GM19467 (cell line): ENCODE measurements at regions not wholly inside any gene's neighbourhood (a gene's known extent, or its start where the extent isn't known, plus 50 kb on each side); places are given as distances from the start of the nearest gene placed in this dataset.
"Not testable (repeated sequence)": the region's sequence is repeated elsewhere in the genome, so short reads cannot be mapped to it uniquely, and the experiment has no call there.

Source experiments
- ATAC-seq: cut with Tn5 transposase; IDR thresholded peaks from one replicate; pipeline ENCODE4 v1.9.1; 2021; ENCODE audit warnings: mild to moderate bottlenecking, moderate library complexity; ENCODE audit not compliant: unreplicated experiment

DNA sequence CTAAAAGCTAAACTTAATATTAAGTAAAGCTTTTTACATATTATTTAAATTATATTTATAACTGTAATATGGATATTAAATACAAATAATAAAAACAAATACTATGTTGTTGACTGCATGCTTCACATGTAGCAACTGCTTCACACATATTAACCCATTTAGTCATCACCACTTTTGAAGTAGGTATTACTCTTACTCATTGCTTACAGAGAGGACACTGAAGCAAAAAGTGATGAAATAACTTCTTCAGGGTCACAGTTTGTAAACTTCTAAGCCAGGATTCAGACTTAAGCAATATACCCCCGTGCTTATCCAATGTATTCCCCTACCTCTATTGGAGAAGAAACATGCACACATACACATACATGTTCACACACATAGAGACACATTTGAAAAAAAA is 166.6 kb downstream of the DKK2 start:
- no peak for ATAC-seq

DNA sequence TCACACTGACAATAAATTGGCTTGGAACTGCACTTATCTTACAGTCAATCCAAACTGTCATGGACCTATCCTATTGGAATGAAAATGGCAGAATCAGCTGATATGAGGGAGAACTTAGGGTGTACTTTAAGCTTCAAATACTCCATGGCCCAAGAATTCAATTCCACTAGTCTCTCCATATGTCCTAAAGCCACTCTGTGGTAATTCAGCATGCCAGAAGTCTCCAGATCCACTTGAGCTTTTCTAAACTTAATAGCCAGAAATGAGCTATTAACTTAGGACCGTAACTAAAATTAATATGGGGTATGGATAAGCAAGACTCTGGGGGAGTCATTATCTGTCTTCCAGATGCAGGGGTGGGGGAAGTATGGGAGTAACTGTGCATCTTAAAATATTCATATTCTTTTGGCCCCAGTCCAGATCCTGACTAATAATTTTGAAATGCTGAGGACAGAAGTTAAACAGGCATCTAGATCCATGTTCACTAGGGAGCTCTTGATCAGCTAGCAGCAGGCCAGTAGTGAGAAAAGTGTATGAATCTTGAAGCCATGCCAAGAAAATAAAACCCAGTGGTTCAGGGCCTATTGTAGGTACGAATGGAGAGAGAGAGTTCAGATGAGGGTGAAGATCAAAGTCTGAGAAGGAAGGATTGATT is 167.6 kb downstream of the DKK2 start:
- no peak for ATAC-seq

DNA sequence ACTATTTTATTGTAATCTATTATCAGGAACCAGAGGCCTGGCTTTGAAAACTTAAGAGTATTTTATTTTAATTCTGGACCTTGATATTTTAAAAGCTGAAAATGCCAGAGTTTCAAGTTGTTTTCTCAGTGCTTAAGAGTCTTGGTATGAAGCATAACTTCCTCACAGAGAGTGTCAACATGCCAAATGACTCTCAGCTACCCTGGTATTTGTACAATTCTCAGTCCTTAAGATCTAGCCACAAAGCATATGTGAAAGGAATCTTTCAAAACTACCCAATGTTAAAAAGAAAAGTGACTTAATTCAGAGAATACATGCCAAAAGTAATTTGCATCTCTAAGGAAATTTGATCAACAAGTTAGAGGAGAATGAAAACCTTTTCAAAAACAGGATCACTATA is 171.9 kb downstream of the DKK2 start:
- no peak for ATAC-seq

DNA sequence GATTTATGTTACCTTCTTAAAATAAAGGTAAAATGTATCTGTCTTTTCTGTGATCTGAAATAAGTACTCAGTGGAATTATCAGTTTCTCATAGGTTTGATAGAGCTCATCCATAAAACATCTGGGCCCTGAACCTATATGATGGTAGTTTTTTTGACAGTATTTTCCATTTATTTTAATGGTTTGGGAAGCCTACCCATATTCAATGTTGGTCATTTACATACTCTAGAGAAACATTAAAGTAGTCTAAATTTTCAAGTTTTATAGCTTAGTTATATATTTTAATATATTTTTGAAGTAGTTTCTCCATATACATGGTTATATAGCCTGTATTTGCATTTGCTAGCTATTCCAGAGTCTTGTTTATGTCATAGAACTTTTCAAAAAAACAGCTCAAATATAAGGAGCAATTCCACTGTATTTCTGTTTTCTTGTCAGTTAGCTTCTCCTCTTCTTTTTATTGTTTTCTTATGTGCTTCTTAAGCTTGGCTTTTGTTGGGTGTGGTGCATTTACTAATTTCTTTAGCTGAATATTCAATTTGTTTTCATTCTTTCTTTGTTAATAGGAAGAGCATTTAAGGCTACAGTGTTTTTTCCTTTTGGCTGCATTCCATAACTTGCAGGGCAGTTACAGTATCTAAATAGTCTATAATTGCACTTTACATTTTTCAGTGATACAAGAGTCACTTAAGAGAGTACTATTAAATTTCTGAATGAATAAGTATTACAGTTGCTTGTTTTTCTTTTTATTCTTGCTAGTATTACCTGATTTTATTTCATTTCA is 181.4 kb downstream of the DKK2 start:
- no peak for ATAC-seq

DNA sequence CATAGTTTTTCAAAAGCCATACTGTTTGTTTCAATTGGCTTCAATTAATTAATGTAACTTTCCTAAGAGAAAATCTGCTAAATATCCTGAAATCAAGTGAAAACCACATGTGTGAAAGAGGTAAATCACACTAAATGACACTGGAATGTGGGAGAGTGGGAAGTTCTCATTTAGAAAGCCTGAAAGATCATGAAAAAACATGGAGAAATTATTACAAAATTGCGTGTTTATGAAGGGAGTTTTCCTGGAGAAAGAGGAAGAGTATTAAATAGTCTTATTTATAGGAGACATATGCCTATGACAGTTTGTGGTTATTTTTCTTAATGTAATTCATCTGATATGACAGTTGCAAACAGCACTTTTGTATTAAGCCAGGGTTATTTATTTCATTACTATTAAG is 183.7 kb downstream of the DKK2 start:
- no peak for ATAC-seq

DNA sequence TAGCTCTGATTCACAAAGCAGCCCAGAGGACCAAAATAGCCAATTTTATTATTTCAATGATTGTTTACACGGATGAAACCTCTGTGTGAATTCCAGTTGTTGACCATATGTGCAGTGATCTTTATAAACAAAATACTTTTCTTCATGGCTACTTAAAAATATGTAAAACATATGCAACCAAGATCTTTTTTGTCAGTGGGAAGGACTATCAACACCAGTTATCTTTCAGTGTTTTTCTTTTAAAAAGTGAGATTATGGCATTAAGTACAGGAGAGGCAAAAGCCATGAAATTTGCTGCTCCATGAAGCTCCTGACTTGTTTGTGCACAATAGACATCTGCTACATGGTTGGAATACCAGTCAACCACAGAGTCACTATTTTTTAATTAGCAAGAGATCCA is 184.4 kb downstream of the DKK2 start:
- ATAC-seq, result no peak

DNA sequence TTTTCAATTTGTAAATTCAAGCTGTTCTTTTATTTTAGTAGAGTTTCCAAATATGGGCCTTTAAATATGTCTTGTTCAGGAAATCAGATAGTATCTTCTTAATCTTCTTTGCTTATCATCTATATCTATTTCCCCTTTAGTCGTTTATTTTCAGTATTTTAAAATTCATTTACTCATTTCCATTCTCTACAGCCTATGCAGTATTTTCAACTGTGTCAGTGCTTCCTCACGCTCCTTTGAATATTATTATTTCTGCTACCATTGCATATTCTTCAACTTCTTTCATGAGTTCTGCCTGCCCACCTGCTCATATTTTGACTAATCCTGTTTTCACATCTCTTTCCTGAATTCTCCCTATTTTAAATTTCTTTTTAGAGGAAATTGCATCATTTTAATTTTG is 185.4 kb downstream of the DKK2 start:
- no peak for ATAC-seq

DNA sequence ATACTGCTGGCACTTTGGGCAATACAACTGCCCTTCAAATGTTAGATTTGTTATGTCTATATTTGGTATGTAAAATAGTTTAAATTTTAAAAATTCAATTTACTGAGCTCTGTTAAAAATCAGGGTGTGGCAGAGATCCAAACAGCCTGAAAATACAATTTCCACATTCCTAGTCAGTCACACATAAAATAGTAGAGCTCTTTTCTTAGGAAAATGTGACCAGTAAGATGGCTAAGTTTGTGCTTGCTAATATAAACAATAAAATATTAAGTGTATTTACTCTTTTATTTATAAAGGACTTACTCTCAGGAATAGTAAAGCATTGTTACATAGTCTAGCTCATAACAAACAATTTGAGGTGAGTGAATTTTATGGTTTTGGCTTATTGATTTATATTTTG is 200.2 kb downstream of the DKK2 start:
- no peak for ATAC-seq

DNA sequence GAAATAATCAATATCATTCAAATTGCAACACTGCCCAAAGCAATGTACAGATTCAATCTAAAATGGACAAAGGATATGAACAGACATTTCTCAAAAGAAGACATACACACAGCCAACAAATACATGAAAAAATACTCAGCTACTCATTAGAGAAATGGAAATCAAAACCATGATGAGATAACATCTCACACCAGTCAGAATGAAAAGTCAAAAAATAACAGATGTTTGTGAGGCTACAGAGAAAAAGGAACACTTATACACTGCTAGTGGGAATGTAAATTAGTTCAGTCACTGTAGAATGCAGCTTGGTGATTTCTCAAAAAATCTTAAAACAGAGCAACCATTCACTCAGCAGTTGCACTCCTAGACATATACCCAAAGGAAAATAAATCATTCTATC is 205.2 kb downstream of the DKK2 start:
- ATAC-seq, result no peak

DNA sequence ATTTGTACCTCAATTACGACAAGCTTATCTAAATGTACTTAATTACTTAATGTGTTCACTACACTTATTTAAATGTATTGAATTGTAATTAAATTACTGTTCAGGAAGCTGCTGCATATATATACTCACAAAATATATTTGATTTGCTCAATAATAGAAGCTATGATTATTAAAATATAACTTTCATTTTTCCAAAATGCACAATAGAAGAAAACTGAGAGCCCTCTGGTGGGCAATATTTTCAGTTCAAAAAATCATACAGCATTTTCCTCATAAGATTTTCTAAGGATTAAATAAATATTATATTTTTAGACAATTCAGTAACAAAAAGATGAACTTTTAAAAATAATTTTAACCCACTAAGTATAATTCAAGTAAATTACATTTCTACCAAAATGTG is 217.3 kb downstream of the DKK2 start:
- ATAC-seq, result no peak

DNA sequence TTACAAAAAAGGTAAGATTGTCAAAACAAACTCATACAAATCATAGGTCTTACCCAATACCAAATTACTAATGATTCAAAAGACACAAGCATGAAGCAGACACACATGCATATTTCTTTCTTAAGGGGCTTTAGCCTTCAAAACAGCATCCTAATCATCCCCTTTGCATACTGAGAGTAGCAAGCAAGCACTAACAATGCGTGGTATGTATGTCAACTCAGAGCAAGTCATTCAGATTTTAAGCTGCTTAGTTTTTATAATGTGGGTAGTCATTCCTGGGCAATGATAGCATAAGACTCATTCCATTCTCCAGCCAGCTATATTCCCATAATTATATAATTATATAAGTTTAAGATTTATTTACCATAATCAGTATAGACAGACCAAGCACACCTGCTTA is 219.6 kb downstream of the DKK2 start:
- no peak for ATAC-seq

DNA sequence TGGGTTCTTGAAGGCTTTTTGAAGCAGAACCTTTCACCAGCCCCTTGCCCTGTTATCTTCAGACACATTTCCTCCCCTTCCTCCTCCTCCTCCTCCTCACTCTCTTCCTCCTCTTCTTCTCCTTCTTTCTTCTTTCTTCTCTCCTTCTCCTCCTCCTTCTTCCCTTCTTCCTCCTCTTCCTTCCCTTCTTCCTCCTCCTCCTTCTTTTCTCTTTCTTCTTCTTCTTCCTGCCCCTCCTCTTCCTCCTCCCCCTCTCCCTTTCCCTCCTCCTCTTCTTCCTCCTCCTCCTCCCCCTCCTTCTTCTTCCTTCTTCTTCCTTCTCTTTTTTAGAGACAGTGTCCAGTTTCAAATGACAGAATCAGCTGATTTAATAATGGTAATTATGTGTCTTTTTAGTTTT is 226.0 kb downstream of the DKK2 start:
- ATAC-seq, result no peak

DNA sequence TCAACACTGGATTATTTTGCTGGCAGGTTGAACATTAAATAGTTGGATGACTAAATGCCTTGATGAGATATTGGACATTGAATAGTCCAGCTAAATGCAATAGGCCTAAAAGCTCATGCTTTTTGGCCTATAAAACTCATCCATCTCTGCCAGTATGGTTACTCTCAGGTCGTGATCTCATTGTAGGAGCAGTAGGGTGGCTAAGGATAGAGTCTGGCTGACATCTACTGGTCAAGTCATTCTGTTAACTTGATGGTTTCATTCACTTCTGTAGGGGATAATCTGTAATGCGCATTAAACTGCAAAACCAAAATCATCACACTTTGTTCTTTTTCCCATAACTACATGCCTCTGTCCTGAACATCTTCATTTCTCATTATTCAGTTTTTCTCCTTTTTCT is 227.0 kb downstream of the DKK2 start:
- no peak for ATAC-seq

DNA sequence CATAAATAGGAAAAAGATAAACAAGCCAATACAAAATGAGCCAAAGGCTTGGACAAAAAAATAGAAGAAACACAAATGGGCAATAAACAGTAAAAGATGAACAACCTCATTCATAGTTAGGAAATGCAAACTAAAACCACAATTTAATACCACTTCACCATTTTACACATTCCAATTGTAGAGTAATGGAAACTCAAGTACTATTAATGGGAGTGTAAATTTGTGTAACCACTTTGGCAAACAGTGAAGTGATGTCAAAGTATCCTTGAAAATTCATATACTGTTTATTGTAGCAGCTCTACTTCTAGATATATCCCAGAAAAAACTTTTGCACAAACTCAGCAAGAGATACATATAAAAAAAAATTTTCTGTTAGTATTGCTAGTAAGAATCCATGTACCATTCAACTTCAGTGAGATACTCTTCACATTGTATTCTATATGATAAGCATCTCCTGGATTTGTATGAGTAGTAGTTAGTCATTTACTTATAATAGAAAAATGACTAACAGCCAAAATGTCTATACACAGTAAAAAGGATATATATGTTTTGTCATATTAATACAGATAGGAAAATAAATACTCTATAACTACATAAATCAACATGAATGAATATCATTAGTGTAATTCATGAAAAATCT is 229.8 kb downstream of the DKK2 start:
- no peak for ATAC-seq

DNA sequence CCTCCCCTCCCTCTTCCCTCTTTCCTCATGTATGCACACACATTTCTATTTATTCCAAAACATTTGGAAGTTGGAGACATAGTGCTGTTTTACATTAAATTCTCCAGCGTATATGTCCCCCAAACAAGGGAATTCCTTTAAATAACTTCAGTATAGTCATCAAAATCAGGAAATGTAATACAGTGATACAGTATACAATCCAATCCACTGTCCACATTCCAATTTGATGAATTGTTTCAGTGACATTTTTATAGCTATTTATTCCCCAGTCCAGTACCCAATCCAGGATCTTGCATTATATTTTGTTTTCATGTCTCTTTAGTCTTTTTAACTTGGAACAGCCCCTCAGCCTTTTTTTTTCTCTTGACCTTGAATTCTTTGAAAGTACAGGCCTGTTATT is 233.0 kb downstream of the DKK2 start:
- ATAC-seq, result no peak

DNA sequence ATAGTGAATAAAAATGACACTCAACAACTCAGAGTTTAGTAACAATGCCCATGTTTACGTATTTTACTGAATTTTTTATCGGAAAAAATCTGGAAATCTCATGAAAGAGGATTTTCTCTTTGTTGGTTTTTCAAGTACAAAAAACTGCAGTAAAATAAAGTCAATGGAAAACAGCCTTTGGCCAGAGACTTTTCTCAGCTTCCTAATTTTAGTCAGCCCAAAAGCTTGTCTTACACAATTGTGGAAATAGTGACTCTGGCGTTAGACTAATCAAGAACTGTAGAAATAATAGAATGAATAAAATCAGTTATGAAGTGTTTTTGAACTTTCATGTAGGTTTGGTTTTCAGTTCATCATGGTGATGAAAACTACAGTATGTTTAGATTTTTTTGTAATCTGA is 234.7 kb downstream of the DKK2 start:
- ATAC-seq, result no peak

DNA sequence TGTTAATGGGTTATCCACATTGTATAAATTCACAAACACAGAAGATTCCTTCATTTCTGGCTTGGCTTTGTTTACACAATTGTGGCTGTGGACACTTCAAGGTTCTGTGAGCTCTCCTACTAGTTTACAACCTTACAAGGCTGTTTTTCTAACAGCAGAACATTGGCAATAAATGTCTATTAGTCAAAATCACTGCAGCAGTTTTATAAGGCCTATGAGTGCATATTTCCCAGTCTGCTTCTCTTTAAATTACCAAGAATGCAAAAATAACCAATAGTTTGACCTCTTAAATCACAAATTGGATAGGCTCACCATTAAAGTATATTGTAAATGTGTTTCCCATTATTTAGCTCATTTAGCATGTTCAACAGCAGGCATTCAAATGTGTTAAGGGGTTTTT is 239.2 kb downstream of the DKK2 start:
- ATAC-seq, result no peak

DNA sequence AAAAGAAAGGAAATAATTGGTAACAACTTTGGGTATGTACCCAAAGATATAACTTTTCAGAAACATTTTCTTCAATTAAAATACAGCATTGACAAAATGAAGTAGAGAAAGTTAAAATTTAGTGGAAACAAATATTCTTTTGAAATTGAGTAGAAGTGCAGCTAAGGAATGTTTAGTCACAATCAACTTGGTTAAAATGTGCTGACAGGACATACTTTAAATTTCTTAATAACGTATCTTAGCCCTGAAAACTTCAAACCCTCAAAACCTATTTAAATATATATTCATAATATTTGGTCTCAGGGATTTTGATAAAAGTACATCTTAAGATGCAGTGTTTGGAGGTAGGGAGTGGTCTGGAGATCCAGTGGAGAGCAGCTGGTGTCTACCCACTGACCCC is 240.8 kb downstream of the DKK2 start:
- ATAC-seq, result no peak

DNA sequence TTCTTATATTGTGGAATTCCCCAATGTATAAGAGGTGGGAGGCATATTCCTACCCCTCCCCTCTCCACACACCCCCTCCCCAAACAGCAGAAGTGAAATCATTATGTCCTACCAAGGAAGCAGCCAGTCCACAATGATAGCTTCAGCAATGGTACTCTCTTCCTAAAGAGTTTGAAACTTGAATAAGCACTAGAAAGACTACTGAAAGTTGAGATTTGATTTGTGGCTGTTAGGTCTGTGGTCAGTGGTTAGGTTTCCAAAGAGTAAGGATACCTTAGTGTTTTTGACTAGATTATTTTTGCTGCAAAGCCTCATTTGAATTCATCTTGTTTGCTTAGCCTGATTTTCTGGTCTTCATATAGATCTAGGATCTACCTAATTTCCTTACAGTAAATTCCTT is 242.2 kb downstream of the DKK2 start:
- no peak for ATAC-seq

DNA sequence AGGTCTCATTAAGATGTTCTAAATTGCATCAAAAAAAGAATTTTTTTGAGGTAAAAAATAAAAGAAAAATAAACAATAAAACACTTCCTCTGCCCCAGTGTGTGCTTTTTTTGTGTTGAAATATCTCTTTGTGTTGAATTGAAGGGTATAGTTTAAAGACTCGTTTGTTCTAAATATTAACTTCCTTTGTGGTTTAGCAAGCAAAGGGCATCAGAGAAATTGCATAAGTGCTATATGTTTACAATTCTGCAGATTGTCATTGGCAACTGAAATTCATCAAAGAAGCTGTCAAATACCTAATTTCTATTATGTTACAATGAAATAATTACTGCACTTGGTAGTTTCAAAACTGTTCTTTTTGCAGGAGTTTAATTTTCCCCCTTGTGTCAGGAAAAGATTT is 260.5 kb downstream of the DKK2 start:
- no peak for ATAC-seq

DNA sequence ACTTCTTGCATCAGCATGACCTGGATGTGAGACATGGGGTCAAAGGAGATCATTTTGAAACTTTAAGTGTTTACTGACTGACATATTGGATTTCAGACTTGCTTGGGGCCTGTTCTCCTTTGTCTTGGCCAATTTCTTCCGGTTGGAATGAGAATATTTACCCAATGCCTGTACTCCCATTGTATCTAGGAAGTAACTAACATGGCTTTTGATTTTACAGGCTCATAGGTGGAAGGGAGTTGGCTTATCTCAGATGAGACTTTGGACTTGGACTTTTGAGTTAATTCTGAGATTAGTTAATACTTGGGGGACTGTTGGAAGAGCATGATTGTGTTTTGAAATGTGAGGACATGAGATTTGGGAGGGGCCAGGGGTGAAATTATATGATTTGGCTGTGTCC is 262.1 kb downstream of the DKK2 start:
- ATAC-seq, result not testable (repeated sequence)
